Stimulated activated naive B cell treated with anti-CD40 and anti-IgM and Interleukin-4, amounts not matched to agents 10 μg/mL and 1 μg/mL and 100 μg/mL, for 72 hours (primary cell): ENCODE measurements at regions not wholly inside any gene's neighbourhood (a gene's known extent, or its start where the extent isn't known, plus 50 kb on each side); places are given as distances from the start of the nearest gene placed in this dataset.

Experiments
- ATAC-seq, 2 donors: fragments of 150-1000 bp; cut with Tn5 transposase; replicated peaks; 2 replicates each; pipeline ENCODE4 v1.10.0; 2021; ENCODE audit warnings: moderate library complexity in 1 of 2
- DNase-seq: peaks from one replicate; pipeline ENCODE4 v3.0.0; 2021
- H3K27ac Mint-ChIP-seq: one replicate; pipeline ENCODE4 v1.8.0; 2022; ENCODE audit warnings: mild to moderate bottlenecking, mixed read lengths
- H3K27me3 Mint-ChIP-seq, 2 donors: one replicate each; pipeline ENCODE4 v1.8.0; 2022; ENCODE audit warnings: mixed read lengths in 2 of 2
- H3K36me3 Mint-ChIP-seq, 2 donors: one replicate each; pipeline ENCODE4 v1.8.0; 2022; ENCODE audit warnings: mixed read lengths in 2 of 2, mild to moderate bottlenecking in 1 of 2
- H3K4me1 Mint-ChIP-seq, 2 donors: one replicate each; pipeline ENCODE4 v1.8.0; 2022; ENCODE audit warnings: mixed read lengths in 2 of 2, mild to moderate bottlenecking in 1 of 2
- H3K4me3 Mint-ChIP-seq, 2 donors: one replicate each; pipeline ENCODE4 v1.8.0; 2022; ENCODE audit warnings: mild to moderate bottlenecking in 2 of 2, mixed read lengths in 2 of 2, moderate library complexity in 1 of 2
- H3K9me3 Mint-ChIP-seq, 2 donors: one replicate each; pipeline ENCODE4 v1.8.0; 2022; ENCODE audit warnings: mixed read lengths in 2 of 2, mild to moderate bottlenecking in 1 of 2

- Mint-ChIP-seq H3K4me3 (no peak overlapping the region), H3K4me1 (peaks cover 4 to 7% of the 10 kb centered on the region in 2 donors), H3K9me3 (peaks cover 0 to 6% of the 10 kb centered on the region in 2 donors), H3K36me3 (no peaks in the 10 kb centered on the region), H3K27me3 (peaks cover 66 to 69% of the 10 kb centered on the region in 2 donors), H3K27ac (no peak overlapping the region)
- no peak for DNase-seq
- no peak for ATAC-seq
Measured at GRCh38 chr20:62574230-62574993, 67.9 kb upstream of the SLCO4A1 start.

- no peak overlapping the region for H3K4me3 Mint-ChIP-seq
- no peak overlapping the region for H3K27ac Mint-ChIP-seq
- H3K36me3 Mint-ChIP-seq = no peaks in the 10 kb centered on the region
- peaks cover 0 to 5% of the 10 kb centered on the region in 2 donors for H3K9me3 Mint-ChIP-seq
- H3K27me3 Mint-ChIP-seq = peaks cover 66 to 72% of the 10 kb centered on the region in 2 donors
- DNase-seq = no peak
- H3K4me1 Mint-ChIP-seq = peaks cover 4% of the 10 kb centered on the region in 2 donors
- ATAC-seq = no peak
Measured at GRCh38 chr20:62575976-62576722, 66.2 kb upstream of the SLCO4A1 start.

DNA sequence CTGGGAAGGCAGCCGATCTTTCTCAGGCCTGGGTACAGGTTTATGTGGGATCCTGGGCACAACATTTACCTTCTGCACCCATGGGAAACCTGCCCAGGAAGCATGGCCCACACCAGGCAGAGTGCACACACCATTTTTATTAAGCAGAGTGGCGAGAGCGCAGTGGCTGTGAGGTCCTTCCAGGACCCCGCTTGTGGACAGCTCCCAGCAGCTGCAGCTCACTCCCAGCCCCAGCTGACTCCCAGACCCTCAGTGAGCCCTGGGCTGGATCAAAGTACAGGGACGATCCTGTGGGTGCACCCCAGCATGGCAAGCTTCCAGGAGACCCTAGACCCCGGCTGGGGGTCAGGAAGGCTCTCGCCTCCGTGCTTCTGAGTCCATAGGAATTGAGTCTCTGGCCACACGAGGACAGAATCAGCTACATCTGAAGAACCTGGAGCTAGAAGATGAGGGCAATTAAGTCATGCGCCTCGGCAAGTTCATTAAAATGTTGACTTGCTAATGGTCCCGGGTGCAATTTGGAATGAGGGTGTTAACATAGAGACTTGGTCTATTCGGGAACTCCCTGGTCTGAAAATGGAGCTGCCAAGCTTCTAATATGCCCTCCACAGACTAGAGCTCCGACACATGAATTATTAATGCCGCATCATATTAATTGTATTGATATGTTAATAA lies 65.4 kb upstream of the SLCO4A1 start:
- peaks cover 0 to 3% of the 10 kb centered on the region in 2 donors for H3K9me3 Mint-ChIP-seq
- DNase-seq = no peak
- H3K36me3 Mint-ChIP-seq = no peaks in the 10 kb centered on the region
- H3K27me3 Mint-ChIP-seq = peaks cover 65 to 78% of the 10 kb centered on the region in 2 donors
- no peak overlapping the region for H3K4me3 Mint-ChIP-seq
- no peak overlapping the region for H3K27ac Mint-ChIP-seq
- peaks cover 4% of the 10 kb centered on the region in 2 donors for H3K4me1 Mint-ChIP-seq
- ATAC-seq = peak in 1 of 2 donors; percentile 31

DNA sequence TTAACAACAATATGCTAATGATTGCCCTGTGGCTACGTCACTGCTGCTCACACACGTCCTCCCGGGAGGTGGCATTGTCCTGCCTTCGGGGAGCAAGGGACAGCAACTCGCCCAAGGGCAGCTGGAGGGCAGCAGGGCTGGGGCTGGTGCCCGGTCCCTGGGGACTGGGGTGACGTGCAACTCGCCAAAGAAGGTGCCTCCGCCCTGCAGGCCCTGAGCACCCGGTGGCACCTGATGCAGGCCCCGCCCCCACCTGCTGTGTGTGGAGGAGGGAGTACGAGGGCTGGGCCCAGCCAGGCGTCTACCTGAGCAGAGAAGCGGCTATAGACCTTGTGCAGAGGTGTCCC lies 64.8 kb upstream of the SLCO4A1 start:
- H3K36me3 Mint-ChIP-seq = no peaks in the 10 kb centered on the region
- H3K27ac Mint-ChIP-seq = no peak overlapping the region
- no peak for ATAC-seq
- peaks cover 0 to 6% of the 10 kb centered on the region in 2 donors for H3K4me1 Mint-ChIP-seq
- H3K4me3 Mint-ChIP-seq = no peak overlapping the region
- peaks cover 60 to 80% of the 10 kb centered on the region in 2 donors for H3K27me3 Mint-ChIP-seq
- no peaks in the 10 kb centered on the region for H3K9me3 Mint-ChIP-seq
- DNase-seq = no peak

DNA sequence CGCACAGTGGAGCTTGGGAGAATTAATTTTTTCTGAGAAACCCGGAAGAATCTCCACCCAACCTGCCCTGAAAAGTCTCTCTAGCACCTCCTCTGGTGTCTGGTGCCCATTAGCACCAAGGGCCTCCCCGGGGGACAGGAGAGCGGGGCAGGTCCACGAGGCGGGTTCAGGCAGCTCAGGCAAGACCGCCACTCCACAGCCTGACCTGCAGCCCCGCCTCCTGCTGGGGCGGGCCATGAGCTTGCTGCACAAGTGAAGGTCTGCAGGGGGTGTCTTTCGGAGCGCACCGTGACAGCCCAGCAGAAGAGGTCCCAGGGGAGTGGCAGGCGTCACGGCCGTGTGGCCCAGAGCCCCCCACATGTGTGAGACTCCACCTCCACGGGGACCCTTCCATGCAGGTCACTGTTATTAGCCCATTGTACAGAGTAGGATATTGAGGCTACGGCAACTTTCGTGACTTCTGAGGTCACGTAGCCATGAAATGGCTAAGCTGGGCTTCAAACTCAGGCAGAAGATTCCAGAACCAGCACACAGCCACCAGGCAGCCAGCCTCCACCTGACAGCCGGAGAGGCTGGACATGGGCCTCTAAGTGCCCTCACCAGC lies 63.9 kb upstream of the SLCO4A1 start:
- Mint-ChIP-seq H3K27ac (no peak overlapping the region), H3K27me3 (peaks cover 66 to 87% of the 10 kb centered on the region in 2 donors)
- ATAC-seq = no peak

GRCh38 chr20:62580052-62580451 lies 62.3 kb upstream of the SLCO4A1 start:
- Mint-ChIP-seq H3K9me3 (peaks cover 0 to 2% of the 10 kb centered on the region in 2 donors), H3K27me3 (peaks cover 64 to 85% of the 10 kb centered on the region in 2 donors), H3K4me3 (no peak overlapping the region), H3K36me3 (no peaks in the 10 kb centered on the region), H3K27ac (peak overlapping the region; percentile 56), H3K4me1 (peaks cover 3 to 8% of the 10 kb centered on the region in 2 donors)
- no peak for DNase-seq
- no peak for ATAC-seq

More for the DNA sequence above, 63.9 kb upstream of the SLCO4A1 start:
- Mint-ChIP-seq H3K36me3 (no peaks in the 10 kb centered on the region), H3K4me1 (peaks cover 0 to 6% of the 10 kb centered on the region in 2 donors), H3K4me3 (no peak overlapping the region), H3K9me3 (no peaks in the 10 kb centered on the region)
- no peak for DNase-seq

DNA sequence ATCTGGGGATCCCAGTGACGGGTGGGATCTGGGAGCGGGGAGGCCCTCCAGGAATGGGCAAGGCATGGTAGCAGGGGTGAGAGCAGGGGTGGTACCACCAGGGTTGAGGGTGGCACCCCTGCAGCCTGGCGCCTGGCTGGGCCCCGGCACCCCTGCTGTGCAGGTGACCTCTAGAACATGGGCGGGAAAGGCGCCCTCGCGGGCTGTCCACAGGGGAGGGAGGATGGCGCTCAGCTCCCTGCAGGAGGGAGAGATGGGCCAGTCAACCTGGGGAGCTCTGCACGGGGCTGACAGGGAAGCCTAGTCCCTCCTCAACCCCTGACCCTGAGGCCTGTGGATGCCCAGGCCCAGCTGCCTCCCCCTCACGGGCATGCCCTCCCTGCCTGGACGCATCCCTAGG lies 61.6 kb upstream of the SLCO4A1 start:
- Mint-ChIP-seq H3K4me1 (peaks cover 8 to 11% of the 10 kb centered on the region in 2 donors), H3K4me3 (no peak overlapping the region), H3K27me3 (peaks cover 66 to 83% of the 10 kb centered on the region in 2 donors), H3K36me3 (no peaks in the 10 kb centered on the region), H3K9me3 (peaks cover 0 to 5% of the 10 kb centered on the region in 2 donors), H3K27ac (no peak overlapping the region)
- DNase-seq (no peak), ATAC-seq (no peak)

- Mint-ChIP-seq H3K4me1 (peaks cover 8 to 11% of the 10 kb centered on the region in 2 donors), H3K27ac (no peak overlapping the region), H3K9me3 (peaks cover 0 to 5% of the 10 kb centered on the region in 2 donors), H3K4me3 (no peak overlapping the region), H3K27me3 (peaks cover 67 to 79% of the 10 kb centered on the region in 2 donors), H3K36me3 (no peaks in the 10 kb centered on the region)
- DNase-seq (no peak), ATAC-seq (no peak)
Measured at GRCh38 chr20:62581308-62581707, 61.0 kb upstream of the SLCO4A1 start.

GRCh38 chr20:62581806-62582205 lies 60.5 kb upstream of the SLCO4A1 start:
- Mint-ChIP-seq H3K27ac (no peak overlapping the region), H3K36me3 (no peaks in the 10 kb centered on the region), H3K4me3 (no peak overlapping the region), H3K4me1 (peaks cover 8 to 11% of the 10 kb centered on the region in 2 donors), H3K9me3 (peaks cover 0 to 5% of the 10 kb centered on the region in 2 donors), H3K27me3 (peaks cover 64 to 75% of the 10 kb centered on the region in 2 donors)
- ATAC-seq = no peak
- DNase-seq = no peak

DNA sequence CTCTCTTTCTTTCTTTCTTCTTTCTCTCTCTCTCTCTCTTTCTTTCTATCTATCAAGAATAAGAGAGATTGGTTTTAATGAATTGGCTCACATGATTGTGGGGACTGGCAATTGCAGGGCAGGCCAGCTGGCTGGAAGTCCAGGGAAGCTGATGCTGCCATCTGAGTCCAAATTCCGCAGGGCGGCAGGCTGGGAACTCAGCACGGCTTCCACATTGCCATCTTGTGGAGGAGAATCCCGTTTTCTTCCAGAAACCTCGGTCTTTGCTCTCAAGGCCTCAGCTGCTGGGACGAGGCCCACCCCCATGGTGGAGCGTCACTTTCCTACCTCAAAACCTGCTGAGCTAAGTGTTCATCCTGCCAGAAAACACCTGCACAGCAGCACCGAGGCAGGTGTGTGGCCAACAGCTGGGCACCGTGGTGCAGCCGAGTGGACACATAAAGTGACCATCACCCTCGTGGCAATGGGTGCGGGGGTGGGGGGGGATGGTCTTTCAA lies 58.8 kb upstream of the SLCO4A1 start:
- Mint-ChIP-seq H3K9me3 (peaks cover 0 to 5% of the 10 kb centered on the region in 2 donors), H3K27ac (no peak overlapping the region), H3K36me3 (no peaks in the 10 kb centered on the region), H3K4me3 (no peak overlapping the region), H3K4me1 (peaks cover 13 to 20% of the 10 kb centered on the region in 2 donors), H3K27me3 (peaks cover 59 to 61% of the 10 kb centered on the region in 2 donors)
- no peak for ATAC-seq
- no peak for DNase-seq

DNA sequence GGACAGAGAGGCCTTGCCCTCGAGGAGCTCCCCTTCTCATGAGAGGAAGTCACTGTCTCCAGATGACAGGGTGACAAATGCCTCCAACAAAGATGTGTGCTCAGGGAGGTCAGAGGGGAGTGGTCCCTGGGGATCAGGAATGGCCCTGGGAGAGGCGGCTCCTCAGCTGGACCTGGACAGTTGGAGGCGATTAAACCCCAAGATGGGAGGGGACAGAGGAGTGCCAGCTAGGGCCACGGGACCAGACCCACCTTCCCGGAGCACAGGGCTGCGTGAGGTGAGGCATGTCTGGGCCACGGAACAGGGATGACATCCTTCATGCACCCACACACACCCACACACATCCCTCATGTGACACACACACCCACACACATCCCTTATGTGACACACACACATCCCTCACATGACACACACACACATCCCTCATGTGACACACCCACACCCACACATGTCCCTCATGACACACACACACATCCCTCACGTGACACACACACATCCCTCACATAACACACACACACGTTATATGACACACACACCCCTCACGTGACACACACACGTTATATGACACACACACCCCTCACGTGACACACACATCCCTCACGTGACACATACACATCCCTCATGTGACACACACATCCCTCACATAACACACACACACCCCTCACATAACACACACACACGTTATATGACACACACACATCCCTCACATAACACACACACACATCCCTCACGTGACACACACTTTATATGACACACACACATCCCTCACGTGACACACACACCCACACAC lies 57.4 kb upstream of the SLCO4A1 start:
- Mint-ChIP-seq H3K4me1 (peaks cover 12 to 20% of the 10 kb centered on the region in 2 donors), H3K27ac (no peak overlapping the region), H3K9me3 (peaks cover 0 to 5% of the 10 kb centered on the region in 2 donors), H3K4me3 (no peak overlapping the region), H3K36me3 (no peaks in the 10 kb centered on the region), H3K27me3 (peaks cover 45 to 48% of the 10 kb centered on the region in 2 donors)
- DNase-seq (no peak), ATAC-seq (no peak)

GRCh38 chr20:62585461-62585970 lies 56.8 kb upstream of the SLCO4A1 start:
- H3K4me1 Mint-ChIP-seq = peaks cover 12 to 20% of the 10 kb centered on the region in 2 donors
- peaks cover 0 to 5% of the 10 kb centered on the region in 2 donors for H3K9me3 Mint-ChIP-seq
- H3K27me3 Mint-ChIP-seq = peaks cover 39 to 42% of the 10 kb centered on the region in 2 donors
- H3K36me3 Mint-ChIP-seq = no peaks in the 10 kb centered on the region
- DNase-seq (no peak), ATAC-seq (no peak)
- H3K4me3 Mint-ChIP-seq = no peak overlapping the region
- no peak overlapping the region for H3K27ac Mint-ChIP-seq

DNA sequence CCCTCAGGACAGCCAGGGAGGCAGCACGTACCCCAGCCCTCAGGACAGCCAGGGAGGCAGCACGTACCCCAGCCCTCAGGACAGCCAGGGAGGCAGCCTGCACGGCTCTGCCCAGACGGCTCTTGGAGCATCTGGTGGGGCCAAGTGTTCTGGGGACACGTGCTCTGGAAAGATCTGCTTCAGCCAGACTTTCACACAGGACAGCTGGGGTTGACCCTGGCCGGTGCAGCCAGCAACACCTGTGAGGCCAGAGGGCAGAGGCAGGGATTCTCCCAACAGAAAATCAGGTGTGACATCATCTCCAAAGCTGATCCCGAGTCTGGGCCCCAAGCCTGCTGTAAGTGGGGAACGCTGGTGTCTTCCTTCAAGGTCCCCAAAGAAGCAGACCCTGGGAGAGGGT lies 55.5 kb upstream of the SLCO4A1 start:
- Mint-ChIP-seq H3K27ac (no peak overlapping the region), H3K9me3 (peaks cover 0 to 5% of the 10 kb centered on the region in 2 donors), H3K27me3 (peaks cover 40 to 50% of the 10 kb centered on the region in 2 donors), H3K36me3 (no peaks in the 10 kb centered on the region), H3K4me1 (peaks cover 9 to 20% of the 10 kb centered on the region in 2 donors), H3K4me3 (no peak overlapping the region)
- no peak for DNase-seq
- no peak for ATAC-seq
